Anterior cingulate cortex (tissue), 58 donors: ENCODE measurements at regions not wholly inside any gene's neighbourhood (a gene's known extent, or its start where the extent isn't known, plus 50 kb on each side); places are given as distances from the start of the nearest gene placed in this dataset.
"Not testable (repeated sequence)": the region's sequence is repeated elsewhere in the genome, so short reads cannot be mapped to it uniquely, and the experiment has no call there.

Experiments used
- DNase-seq, 58 donors: peaks; one replicate each; lab custom pipeline; 2025; lab: John Stamatoyannopoulos, UW

DNA sequence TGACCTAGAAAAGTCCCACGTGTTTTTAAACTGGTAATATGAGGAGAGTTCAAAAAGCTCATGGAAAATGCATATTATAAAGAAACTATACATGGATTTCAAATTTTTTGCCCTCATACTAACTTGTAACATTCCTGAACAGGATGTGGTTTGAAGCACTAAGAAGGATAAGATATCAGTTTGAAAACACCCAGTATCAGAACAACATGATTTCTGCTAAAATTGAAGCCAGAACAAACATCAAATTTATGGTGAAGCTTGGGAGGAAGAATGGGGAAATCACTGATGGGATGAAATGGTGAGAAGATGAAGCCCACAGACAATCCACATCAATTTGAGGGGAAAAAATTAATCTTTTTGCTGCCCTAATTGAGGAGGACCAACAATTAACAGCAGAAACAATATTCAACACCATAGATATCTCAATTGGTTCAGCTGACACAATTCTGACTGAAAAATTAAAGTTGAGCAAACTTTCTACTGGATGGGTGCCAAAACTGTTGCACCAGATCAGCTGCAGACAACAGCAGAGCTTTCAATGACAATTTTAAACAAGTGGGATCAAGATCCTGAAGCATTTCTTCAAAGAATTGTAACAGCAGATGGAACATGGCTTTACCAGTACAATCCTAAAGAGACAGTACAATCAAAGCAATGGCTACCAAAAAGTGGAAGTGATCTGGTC, 113.2 kb upstream of the SNX2 start:
- DNase-seq, result no peak

DNA sequence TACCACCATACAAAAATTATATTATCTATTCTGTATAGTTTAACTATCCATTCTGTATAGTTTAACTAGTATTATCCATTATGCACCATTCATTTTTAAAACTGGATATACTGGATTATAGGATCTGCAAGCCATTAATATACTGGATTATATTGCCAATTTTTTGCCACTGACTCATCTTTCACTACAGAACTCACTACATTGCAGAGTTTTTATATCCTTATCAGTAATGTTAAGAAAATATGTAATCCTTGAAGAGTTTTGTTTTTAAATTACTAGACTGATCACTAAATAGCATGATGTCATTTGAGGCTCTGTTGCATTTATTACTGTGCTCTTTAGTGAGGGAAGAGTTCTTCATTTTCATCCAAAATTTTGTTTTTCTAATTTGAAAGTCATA, 109.8 kb upstream of the SNX2 start:
- no peak for DNase-seq

DNA sequence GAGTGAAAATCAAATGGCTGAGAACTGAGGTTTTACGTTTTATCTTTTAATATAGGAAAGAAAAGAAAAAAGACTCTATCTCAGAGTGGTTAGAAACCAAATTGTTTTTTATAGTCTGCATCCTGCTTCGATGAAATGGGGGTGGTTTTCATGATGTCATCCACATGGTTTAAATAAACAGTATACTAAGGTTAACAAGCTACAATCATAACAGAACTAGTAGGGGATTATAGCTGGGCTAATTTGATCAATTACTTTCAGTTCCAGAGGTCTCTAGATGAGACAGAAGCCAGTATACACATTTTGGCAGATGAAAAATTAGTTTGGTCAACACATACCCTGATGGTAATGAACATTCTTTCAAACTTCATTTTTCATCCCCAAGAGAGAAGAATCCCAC, 106.3 kb upstream of the SNX2 start:
- DNase-seq, result no peak

DNA sequence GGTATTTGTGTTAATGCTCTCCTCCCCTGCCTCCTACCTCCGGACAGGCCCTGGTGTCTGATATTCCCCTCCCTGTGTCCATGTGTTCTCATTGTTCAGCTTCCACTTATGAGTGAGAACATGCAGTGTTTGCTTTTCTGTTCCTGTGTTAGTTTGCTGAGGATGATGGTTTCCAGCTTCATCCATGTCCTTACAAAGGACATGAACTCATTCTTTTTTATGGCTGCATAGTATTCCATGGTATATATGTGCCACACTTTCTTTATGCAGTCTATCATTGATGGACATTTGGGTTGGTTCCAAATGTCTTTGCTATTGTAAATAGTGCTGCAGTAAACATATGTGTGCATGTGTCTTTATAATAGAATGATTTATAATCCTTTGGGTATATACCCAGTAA, 105.2 kb upstream of the SNX2 start:
- DNase-seq, result not testable (repeated sequence)

DNA sequence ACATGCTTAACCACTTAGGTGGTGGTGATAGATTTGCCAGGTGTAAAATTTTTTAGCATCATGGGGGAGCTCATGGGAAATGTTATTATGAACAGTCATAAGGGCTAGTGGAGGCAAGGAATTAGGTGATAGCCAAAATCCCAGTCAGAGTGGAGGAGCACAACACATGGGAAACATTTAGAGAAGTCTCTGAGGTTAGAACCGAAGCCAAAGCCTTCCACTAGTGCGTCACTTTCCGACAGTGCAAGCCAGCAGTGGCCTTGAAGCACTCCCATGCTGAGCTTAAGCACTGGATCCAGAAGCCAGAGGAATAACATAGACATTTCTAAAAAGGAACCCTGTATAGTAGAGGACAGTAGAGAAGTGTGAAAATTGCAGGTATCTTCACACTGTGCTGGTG, 101.5 kb upstream of the SNX2 start:
- DNase-seq, result no peak

DNA sequence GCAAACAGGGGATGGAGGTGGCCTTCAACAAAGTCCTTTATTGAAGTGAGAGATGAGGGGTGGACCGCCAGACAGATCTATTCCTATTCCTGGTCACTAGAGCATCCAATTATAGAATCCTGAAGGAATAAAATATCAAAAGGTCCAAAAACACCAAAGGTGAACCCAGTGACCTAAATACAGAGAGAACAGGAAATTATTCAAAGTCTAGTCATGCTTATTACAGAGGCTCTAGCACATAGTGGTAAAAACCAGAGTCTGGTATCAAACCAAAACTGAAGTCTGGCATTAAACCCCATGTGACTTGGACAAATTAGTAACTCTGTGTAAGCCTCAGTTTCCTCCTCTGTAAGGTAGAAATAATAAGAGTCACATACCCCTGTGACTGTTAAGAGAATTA, 100.5 kb upstream of the SNX2 start:
- no peak for DNase-seq

DNA sequence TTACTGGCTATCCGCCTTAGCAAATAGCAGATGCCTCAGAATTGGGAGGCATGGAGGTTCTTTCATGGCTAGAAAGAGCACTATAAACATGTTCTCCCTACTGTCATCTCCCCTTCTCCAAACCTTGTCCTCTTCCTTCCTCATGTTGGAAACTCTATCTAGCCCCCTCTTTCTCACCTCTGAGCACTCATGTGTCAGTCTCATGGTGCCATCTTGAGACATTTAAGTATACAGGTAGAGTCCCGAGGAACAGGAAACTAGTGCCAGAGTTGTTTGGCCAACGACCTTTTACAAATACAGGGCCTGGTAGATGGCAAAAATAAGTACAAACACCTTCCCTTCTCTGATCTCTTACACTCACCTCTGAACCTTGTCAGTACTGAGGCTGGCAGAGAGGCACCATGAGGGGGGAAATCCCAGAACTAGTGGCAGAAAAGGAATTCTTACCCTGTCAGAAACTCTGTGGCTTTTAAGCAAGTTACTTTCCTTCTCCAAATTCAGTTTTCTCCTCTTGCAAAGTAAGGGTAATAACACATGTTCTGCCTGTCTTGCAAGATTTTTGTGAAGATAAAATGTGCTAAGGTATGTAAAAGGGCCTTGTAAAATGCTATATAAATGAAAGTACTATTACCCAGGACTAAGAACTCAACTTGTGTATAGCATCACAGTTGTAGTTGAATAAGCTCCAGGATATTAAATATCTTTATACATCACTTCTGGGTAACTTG, 94.1 kb upstream of the SNX2 start:
- DNase-seq, result no peak

DNA sequence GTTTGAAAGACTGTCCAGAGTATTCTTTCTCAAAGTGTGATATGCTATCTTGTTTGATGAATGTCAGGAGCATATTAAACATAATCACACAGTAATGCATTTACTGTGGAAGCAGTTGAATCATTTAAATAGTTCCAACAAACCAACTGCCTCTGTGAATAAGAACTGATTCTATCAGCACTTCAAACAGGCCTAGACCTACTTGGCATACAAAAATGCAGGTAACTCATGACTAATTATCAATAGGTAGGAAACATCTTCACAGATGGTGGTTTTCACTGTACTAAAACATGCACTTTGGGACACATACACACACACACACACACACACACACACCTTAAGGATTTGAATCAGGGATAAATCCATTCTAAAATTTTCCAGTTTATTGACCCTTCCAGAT, 91.2 kb upstream of the SNX2 start:
- DNase-seq, result no peak

DNA sequence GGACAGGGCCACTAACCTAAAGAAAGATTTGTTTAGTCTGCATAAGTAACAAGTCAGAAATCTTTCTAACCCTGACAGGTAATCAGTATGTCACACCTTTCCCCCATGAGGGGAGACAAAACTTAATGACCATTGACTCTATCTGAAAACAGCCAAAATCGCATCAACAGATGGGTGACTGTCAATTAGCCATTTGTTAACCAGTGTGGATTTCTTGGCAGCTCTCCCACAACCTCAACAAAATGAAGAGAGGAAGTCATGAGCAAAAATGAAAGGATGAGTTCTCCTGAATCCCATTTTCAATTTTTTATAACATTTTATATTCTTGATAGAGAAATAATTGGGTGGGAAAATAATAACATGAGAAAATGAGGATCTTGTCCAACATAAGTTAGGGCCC, 84.6 kb upstream of the SNX2 start:
- DNase-seq, result no peak

DNA sequence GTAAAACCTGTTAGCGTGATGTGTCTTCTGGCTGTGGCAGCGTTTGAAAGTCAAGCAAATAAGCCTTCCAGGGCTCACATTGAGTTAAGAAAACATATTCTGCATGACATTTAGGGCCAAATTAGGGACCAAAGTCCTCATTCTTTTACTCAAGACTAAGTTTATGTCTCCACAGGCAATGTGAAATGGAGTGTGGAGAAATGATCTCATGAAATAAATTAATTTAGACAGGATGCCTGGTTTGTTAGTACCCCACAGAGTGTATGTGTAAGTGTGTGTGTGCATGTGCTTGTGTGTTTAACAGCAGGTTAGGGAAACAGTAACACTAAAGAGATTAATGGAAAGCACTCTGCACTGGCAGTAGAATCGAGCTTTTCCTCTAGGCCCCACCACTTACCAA, 82.9 kb upstream of the SNX2 start:
- DNase-seq, result no peak

DNA sequence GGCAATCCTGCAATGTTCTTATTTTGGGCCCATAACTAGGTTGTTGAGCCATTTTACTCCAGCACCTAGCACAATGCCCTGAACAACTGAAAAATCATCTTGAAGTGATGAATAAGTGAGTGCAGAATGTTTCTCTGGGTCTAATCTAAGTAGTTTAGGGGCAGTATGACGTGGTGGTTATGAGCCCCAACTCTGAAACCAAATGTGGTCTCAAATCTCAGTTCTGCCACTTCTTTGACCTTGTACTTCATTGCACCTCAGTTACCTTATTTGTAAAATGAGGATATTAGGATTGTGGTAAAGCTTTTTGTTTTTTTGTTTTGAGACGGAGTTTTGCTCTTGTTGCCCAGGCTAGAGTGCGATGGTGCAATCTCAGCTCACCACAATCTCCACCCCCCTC, 80.9 kb upstream of the SNX2 start:
- no peak for DNase-seq

DNA sequence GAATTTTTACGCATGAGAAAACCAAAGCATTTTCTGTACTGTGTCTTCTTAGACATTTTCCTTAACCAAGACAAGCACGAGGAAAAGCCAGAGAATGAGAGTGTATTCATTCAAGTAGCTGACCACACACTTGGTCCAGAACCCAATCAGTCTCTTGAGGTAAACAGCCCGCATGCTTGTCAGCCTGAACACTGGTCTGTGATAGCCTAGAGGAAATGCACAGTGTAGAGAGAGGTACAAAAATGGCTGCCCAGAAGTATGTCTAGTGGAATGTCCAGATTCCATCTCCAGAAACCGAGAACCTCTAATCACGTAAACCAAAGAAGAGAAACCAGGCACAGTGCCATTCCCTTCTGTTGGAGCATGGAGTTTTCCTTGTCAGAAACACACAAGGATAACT, 80.0 kb upstream of the SNX2 start:
- no peak for DNase-seq

DNA sequence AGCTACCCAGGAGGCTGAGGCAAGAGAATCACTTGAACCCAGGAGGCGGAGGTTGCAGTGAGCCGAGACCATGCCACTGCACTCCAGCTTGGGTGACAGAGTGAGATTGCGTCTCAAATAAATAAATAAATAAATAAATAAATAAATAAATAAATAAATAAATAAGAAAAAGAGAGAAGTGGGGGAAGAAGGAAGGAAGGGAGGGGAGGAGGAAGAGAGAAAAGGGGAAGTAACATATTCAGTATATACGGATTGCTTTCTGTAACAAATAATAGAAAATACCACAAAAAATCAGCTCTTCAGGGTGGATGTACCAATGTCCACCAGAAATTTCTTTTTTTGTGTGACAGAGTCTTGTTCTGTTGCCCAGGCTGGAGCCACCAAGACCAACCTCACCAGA, 78.1 kb upstream of the SNX2 start:
- not testable (repeated sequence) for DNase-seq

DNA sequence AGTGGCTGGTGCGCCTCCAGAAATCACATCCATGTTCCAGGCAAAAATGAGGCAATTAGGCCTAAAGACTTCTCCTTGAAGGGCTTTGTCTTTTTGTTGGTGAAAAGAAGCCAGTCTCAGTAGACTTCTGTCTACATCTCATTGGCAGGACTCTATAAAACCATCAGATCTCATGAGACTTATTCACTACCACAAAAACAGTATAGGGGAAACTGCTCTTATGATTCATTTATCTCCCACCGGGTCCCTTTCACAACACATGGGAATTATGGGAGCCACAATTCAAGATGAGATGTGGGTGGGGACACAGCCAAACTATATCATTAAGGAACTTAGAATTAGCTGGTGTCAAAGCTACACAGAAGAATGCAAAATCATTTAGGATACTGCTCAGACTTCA, 77.7 kb upstream of the SNX2 start:
- DNase-seq, result no peak

DNA sequence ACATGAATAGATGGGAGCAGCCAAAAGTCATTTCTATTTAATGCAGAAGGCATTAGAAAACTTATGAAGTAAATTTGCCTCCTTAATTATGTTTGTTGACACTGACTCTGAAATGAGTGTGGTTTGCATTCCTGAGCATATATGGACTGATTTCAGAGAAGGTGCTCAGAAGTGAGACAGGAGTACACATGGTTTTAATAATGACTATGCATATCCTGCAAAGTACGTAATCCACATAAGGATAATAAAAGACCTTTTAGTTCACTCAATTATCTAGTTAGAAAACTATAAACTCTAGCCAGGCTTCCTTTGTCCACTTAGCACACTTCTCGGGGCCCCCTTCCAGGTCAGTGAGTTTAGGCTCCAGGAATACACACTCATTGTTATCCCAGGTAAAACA, 75.7 kb upstream of the SNX2 start:
- no peak for DNase-seq

DNA sequence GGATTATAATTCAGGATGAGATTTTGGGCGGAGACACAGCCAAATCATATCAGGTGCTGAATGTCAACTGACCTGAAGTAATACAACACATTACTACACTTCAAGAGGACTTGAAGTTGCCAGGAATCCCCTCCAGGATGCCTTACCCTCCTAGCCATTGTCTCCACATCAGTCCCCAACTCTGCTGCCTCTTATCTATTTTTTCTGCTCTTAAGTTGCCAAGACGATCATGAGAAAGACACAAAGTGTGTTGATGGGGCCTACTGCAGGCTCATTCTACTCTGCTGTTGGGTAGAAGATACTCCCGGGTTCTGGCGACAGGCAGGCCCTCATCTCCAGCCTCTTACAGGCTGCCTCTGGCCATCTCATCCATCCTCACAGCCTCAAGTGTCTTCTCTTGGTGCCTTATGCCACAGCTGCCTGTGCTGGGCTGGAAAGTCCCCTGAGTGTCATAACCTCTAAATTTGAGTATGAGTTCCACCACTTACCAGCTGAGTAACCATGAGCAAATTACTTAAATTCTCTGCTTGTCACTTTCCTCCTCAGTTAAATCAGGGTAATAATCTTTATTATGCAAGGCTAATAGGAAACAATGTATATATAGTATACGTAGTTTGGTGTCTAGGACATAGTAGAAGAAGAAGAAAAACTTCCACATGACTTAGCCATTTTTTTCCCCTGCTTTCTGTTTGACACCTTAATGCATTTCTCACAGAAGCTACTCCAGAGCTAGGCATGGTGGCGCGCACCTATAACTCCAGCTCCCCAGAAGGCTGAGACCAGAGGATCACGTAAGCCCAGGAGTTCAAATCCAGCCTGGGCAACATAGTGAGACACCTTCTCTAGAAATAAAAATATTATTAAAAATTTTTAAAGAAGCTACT, 73.0 kb upstream of the SNX2 start:
- DNase-seq, result no peak

DNA sequence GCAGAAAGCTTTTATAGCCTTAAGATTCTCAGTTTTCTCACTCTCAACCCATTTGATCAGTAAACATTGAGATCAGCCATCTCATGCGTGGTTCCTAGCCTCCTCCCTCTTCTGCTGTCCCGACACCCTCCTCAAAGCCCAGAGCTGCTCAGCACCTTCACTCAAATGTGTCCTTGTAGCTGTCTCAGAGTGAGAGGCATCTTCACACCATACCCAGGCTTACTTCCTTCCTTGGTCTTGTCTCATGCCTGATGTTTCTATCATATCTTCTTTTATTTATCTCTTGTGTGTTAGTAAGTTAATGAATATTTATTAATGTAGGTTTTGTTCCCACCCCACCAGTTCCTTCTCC, 72.4 kb upstream of the SNX2 start:
- DNase-seq, result no peak

DNA sequence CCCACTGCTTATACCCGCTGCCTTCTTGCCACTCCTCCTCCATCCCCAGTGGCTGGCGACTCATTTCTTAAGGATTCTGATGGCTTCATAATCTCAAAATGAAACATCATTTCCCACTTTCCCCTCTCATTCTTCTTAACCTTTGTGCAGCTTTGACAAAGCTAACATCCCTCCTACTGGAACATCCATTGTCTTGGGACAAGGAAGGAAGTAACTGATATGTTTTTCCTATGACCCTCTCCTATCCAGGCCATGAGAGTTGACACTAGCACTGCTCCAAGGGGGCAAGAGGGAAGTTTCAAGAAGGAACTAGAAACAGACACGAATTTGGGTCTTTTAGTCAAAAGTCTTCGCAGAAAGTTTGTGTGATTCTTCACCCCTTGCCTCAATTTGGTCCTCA, 71.7 kb upstream of the SNX2 start:
- no peak for DNase-seq

DNA sequence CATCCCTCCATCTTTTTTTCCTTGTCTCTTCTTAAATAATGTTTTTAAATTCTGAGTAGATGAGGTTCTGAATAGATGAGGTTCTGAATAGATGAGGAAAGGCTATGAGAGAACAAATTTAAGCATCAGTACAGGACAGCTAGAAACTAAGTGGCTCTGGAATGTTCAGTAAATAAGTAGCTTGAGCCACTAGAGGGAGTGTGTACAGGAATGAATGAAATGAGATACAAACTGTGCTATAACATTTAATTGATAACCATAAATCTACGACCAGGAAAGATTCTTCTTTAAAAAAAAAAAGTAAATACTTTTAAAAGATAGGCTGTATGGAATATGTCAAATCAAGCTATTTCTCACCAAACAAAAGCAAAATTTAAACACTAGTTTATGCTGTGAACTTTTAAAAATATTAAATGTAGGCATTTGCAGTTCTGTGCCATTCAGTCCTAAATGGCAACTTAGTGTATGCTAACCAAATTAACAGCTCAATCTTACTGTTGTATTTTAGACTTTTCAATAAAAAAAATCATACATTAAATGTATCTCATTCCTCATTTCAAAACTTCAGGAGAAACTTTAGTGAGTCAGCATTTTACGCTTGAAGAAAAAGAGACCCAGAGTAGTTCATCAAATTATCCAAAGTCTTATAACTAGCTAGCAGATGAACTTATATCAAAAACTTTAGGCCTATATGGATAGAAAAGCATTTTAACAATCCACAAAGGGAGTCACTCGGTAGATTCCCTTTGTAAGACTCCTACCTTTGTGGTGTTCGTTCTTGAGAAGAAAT, 70.4 kb upstream of the SNX2 start:
- DNase-seq, result peak in 1 of 58 donors; percentile 6

DNA sequence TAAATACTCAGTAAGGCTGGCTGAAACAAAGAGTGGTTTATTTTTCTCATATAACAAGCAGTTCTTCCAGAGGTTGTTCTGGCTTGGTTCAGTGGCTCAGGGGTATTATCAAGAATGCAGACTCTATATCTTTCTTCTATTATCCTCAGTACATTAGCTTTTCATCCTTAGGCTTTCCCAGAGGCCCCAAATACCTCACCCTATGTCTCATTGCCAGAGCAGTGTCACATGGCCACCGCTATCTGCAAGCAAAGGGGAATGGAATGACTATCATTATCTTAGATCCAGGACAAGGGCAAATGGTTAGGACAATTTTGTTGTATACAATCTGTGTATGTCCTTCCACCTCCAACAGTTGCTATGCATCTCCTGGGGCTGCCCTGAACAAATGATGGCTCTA, 69.0 kb upstream of the SNX2 start:
- DNase-seq, result no peak

DNA sequence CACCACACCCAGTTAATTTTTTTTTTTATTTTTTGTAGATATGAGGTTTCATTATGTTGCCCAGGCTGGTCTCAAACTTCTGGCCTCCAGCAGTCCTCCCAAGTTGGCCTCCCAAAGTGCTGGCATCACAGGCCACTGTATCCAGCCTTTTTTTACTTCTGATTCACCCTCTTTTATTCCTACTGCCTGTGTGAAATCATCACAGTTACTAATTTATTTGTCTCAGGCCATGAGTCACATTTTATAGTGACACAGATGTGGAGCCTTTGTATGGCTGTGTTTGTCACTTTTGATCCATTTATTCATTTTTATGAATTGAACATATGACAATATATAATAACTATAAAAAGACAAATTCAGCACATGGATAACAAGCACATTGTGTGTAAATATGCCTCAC, 67.1 kb upstream of the SNX2 start:
- no peak for DNase-seq
